Neural cell (in vitro differentiated cells): ENCODE measurements at regions not wholly inside any gene's neighbourhood (a gene's known extent, or its start where the extent isn't known, plus 50 kb on each side); places are given as distances from the start of the nearest gene placed in this dataset.
"Not testable (repeated sequence)": the region's sequence is repeated elsewhere in the genome, so short reads cannot be mapped to it uniquely, and the experiment has no call there.

ENCODE experiments used
- H2AFZ ChIP-seq: fragments of 200-600, 300-800 bp; sonication (generic), shearing (Covaris generic); 2 replicates; pipeline ENCODE4 v1.6.0; 2014; ENCODE audit warnings: low read depth, mild to moderate bottlenecking, antibody characterized with exemption, low read length, moderate library complexity
- H3F3A ChIP-seq: fragments of 200-600 bp; shearing (Covaris generic); 2 replicates; pipeline ENCODE4 v1.6.1; 2016; ENCODE audit warnings: mild to moderate bottlenecking, moderate library complexity, mixed read lengths, antibody characterized with exemption, low read length; ENCODE audit not compliant: insufficient read depth, poor library complexity, severe bottlenecking
- H3K27ac ChIP-seq: fragments of 200-600, 300-800 bp; sonication (generic), shearing (Covaris generic); 2 replicates; pipeline ENCODE4 v1.5.1; 2014; ENCODE audit warnings: mild to moderate bottlenecking, low read length, moderate library complexity
- H3K27me3 ChIP-seq: fragments of 300-800, 200-600 bp; sonication (generic), shearing (Covaris generic); 2 replicates; pipeline ENCODE4 v1.6.0; 2014; ENCODE audit warnings: mild to moderate bottlenecking, low read depth, low read length, moderate library complexity; ENCODE audit not compliant: insufficient read depth
- H3K36me3 ChIP-seq: fragments of 300-800, 200-600 bp; sonication (generic), shearing (Covaris generic); 2 replicates; pipeline ENCODE4 v1.5.1; 2014; ENCODE audit warnings: mild to moderate bottlenecking, antibody characterized with exemption, low read length, moderate library complexity; ENCODE audit not compliant: insufficient read depth
- H3K4me2 ChIP-seq: fragments of 300-800, 200-600 bp; sonication (generic), shearing (Covaris generic); 2 replicates; pipeline ENCODE4 v1.6.0; 2014; ENCODE audit warnings: mild to moderate bottlenecking, low read length
- H3K4me3 ChIP-seq: fragments of 300-800, 200-600 bp; sonication (generic), shearing (Covaris generic); 2 replicates; pipeline ENCODE4 v1.5.1; 2014; ENCODE audit warnings: mild to moderate bottlenecking, low read length, moderate library complexity
- H3K79me2 ChIP-seq: fragments of 200-600 bp; shearing (Covaris generic); replicated peaks from 2 replicates; pipeline ENCODE4 v1.6.0; 2014; ENCODE audit warnings: mild to moderate bottlenecking, low read length, moderate library complexity; ENCODE audit not compliant: insufficient read depth
- H3K9ac ChIP-seq: fragments of 300-800, 200-600 bp; sonication (generic), shearing (Covaris generic); 2 replicates; pipeline ENCODE4 v1.6.1; 2016; ENCODE audit warnings: mild to moderate bottlenecking, low read length, mixed read lengths
- H3K9me2 ChIP-seq: fragments of 200-600 bp; shearing (Covaris generic); 2 replicates; pipeline ENCODE4 v1.6.1; 2016; ENCODE audit warnings: mild to moderate bottlenecking, low read length, mixed read lengths; ENCODE audit not compliant: insufficient read depth
- H3K9me3 ChIP-seq: fragments of 200-600, 300-800 bp; sonication (generic), shearing (Covaris generic); 2 replicates; pipeline ENCODE4 v1.6.1; 2016; ENCODE audit warnings: mild to moderate bottlenecking, mixed run types, low read length, moderate library complexity, mixed read lengths
- H4K20me1 ChIP-seq: fragments of 200-600 bp; shearing (Covaris generic); 2 replicates; pipeline ENCODE4 v1.6.1; 2016; ENCODE audit warnings: mild to moderate bottlenecking, mixed run types; ENCODE audit not compliant: insufficient read depth
- EP300 ChIP-seq: fragments of 450-650 bp; conservative IDR thresholded peaks from 2 replicates; pipeline ENCODE4 v1.6.1; 2014; ENCODE audit warnings: antibody characterized with exemption, mild to moderate bottlenecking, moderate library complexity; ENCODE audit not compliant: poor library complexity, severe bottlenecking
- EZH2 ChIP-seq: fragments of 200-600, 300-800 bp; shearing (Covaris generic), sonication (generic); IDR thresholded peaks from 2 replicates; pipeline ENCODE4 v1.6.1; 2014; ENCODE audit warnings: antibody characterized with exemption, low read length, borderline replicate concordance, mild to moderate bottlenecking; ENCODE audit not compliant: insufficient read depth, poor library complexity, severe bottlenecking
- MXI1 ChIP-seq: fragments of 450-650 bp; conservative IDR thresholded peaks from 2 replicates; pipeline ENCODE4 v1.6.1; 2014; ENCODE audit warnings: antibody characterized with exemption, mild to moderate bottlenecking; ENCODE audit not compliant: poor library complexity, severe bottlenecking
- POLR2AphosphoS5 ChIP-seq: IDR thresholded peaks from 2 replicates; pipeline ENCODE4 v1.6.1; 2012
- RAD21 ChIP-seq: fragments of 450-650 bp; conservative IDR thresholded peaks from 2 replicates; pipeline ENCODE4 v1.6.1; 2014; ENCODE audit warnings: antibody characterized with exemption, mild to moderate bottlenecking, moderate library complexity
- SMC3 ChIP-seq: fragments of 450-650 bp; conservative IDR thresholded peaks from 2 replicates; pipeline ENCODE4 v1.6.1; 2014; ENCODE audit warnings: antibody characterized with exemption, mild to moderate bottlenecking, moderate library complexity; ENCODE audit not compliant: poor library complexity
- TAF1 ChIP-seq: IDR thresholded peaks from 2 replicates; pipeline ENCODE4 v1.6.1; 2012; ENCODE audit warnings: low read depth
- TF ChIP-seq, protein P1 (sequence below): fragments of 450-650 bp; IDR thresholded peaks from 2 replicates; pipeline ENCODE4 v1.5.1; 2014; ENCODE audit warnings: antibody characterized with exemption, mild to moderate bottlenecking, moderate library complexity; ENCODE audit not compliant: poor library complexity, severe bottlenecking
- TF ChIP-seq, protein P2 (sequence below): IDR thresholded peaks from 2 replicates; pipeline ENCODE4 v1.6.1; 2012; ENCODE audit warnings: borderline replicate concordance

DNA sequence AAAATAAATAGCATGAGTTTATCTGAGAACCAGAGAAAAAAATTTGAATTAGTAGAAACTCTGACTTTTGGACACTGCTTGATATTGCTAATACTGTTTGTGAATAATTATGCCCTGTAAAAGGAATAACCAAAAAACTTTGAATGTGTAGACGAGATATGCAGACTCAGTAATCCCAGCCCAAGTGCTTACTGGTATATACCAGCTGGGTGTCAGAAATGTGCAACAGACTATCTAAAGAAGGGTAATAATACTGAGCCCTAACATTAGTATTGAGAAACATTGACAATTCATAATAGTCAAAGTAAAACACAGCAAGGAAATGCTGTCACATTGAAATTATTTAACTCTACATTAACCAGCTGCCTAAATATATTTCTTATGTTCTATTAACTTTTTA, 60.5 kb upstream of the ZC3H15 start:
- Histone ChIP-seq H3K27ac (no peak overlapping the region), H3K9me2 (no peaks in the 10 kb centered on the region), H3K27me3 (no peaks in the 10 kb centered on the region), H3K4me2 (no peak overlapping the region), H3F3A (no peaks in the 10 kb centered on the region), H3K9ac (no peak overlapping the region), H3K36me3 (no peaks in the 10 kb centered on the region), H3K79me2 (no peaks in the 10 kb centered on the region), H2AFZ (no peak overlapping the region), H4K20me1 (no peaks in the 10 kb centered on the region), H3K4me3 (no peak overlapping the region), H3K9me3 (no peaks in the 10 kb centered on the region)
- TF ChIP-seq EZH2 (no peak), SMC3 (no peak), EP300 (no peak), TAF1 (no peak), RAD21 (no peak), MXI1 (no peak), POLR2AphosphoS5 (no peak)
- TF ChIP-seq, protein P1, sequence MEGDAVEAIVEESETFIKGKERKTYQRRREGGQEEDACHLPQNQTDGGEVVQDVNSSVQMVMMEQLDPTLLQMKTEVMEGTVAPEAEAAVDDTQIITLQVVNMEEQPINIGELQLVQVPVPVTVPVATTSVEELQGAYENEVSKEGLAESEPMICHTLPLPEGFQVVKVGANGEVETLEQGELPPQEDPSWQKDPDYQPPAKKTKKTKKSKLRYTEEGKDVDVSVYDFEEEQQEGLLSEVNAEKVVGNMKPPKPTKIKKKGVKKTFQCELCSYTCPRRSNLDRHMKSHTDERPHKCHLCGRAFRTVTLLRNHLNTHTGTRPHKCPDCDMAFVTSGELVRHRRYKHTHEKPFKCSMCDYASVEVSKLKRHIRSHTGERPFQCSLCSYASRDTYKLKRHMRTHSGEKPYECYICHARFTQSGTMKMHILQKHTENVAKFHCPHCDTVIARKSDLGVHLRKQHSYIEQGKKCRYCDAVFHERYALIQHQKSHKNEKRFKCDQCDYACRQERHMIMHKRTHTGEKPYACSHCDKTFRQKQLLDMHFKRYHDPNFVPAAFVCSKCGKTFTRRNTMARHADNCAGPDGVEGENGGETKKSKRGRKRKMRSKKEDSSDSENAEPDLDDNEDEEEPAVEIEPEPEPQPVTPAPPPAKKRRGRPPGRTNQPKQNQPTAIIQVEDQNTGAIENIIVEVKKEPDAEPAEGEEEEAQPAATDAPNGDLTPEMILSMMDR = no peak
- TF ChIP-seq, protein P2, sequence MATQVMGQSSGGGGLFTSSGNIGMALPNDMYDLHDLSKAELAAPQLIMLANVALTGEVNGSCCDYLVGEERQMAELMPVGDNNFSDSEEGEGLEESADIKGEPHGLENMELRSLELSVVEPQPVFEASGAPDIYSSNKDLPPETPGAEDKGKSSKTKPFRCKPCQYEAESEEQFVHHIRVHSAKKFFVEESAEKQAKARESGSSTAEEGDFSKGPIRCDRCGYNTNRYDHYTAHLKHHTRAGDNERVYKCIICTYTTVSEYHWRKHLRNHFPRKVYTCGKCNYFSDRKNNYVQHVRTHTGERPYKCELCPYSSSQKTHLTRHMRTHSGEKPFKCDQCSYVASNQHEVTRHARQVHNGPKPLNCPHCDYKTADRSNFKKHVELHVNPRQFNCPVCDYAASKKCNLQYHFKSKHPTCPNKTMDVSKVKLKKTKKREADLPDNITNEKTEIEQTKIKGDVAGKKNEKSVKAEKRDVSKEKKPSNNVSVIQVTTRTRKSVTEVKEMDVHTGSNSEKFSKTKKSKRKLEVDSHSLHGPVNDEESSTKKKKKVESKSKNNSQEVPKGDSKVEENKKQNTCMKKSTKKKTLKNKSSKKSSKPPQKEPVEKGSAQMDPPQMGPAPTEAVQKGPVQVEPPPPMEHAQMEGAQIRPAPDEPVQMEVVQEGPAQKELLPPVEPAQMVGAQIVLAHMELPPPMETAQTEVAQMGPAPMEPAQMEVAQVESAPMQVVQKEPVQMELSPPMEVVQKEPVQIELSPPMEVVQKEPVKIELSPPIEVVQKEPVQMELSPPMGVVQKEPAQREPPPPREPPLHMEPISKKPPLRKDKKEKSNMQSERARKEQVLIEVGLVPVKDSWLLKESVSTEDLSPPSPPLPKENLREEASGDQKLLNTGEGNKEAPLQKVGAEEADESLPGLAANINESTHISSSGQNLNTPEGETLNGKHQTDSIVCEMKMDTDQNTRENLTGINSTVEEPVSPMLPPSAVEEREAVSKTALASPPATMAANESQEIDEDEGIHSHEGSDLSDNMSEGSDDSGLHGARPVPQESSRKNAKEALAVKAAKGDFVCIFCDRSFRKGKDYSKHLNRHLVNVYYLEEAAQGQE = no peak

DNA sequence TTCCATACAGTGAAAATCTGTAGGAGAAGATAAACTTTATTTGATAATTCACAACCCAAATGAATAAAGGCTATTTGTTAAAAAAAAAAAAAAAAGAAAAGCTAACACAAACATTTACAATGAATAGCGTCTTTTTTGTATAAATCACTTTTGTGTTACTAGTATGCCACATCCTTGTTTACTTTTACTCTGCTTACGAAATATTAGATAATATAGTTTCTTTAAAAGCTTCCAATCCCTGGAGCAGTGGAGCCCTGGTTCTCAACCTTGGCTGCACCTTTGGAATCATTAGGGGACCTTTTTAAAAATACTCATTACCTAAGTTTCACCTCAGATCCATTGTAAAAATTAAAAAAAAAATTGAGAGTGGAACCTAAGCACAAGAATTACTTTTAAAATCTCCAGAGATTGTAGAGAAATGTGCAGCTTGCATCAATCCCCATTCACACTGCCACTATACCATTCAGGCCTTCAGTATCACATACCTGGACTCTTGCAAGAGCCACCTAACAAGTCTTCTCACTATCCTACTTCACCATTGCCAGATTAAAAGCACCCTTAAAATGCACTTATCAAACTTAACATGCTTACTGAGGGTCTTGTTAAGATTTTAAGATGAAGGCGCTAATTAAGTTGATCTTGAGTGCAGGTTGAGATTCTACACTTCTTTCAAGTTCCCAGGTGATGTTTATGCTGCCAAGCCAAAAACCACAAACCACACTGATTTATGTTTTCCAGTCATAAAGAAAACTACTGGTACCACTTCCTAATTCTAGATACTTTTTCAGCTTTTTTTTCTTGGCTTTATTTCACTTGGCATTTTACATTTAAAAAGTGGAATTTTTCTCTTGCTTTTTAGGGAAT, 59.7 kb upstream of the ZC3H15 start:
- Histone ChIP-seq H2AFZ (no peak overlapping the region), H3K4me2 (no peak overlapping the region), H3F3A (no peaks in the 10 kb centered on the region), H3K4me3 (no peak overlapping the region), H4K20me1 (no peaks in the 10 kb centered on the region), H3K27ac (no peak overlapping the region), H3K36me3 (no peaks in the 10 kb centered on the region), H3K9ac (no peak overlapping the region), H3K9me2 (no peaks in the 10 kb centered on the region), H3K27me3 (no peaks in the 10 kb centered on the region), H3K79me2 (no peaks in the 10 kb centered on the region), H3K9me3 (no peaks in the 10 kb centered on the region)
- no peak for TF ChIP-seq MXI1
- TF ChIP-seq TAF1 = no peak
- TF ChIP-seq RAD21 = no peak
- TF ChIP-seq, protein P2 = no peak
- TF ChIP-seq SMC3 = no peak
- no peak for TF ChIP-seq EP300
- TF ChIP-seq EZH2 = no peak
- TF ChIP-seq, protein P1 = no peak
- no peak for TF ChIP-seq POLR2AphosphoS5

DNA sequence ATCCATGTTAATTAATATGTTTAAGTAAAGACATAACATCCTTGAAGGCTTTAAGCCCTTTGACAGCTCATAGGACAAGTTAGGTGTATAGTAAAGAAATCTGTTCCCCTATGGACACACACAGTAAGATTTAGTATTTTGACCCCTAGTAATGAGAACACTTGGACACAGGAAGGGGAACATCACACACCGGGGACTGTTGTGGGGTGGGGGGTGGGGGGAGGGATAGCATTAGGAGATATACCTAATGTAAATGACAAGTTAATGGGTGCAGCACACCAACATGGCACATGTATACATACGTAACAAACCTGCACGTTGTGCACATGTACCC, 59.1 kb upstream of the ZC3H15 start:
- H3K27me3 ChIP-seq, H3K79me2 ChIP-seq, H3K9me2 ChIP-seq, H3K27ac ChIP-seq, H3K9ac ChIP-seq, H3K4me3 ChIP-seq, H3F3A ChIP-seq, H3K9me3 ChIP-seq, H2AFZ ChIP-seq, H3K36me3 ChIP-seq, H4K20me1 ChIP-seq, H3K4me2 ChIP-seq: not testable (repeated sequence)
